ENCODE measurements at regions not wholly inside any gene's neighbourhood (a gene's known extent, or its start where the extent isn't known, plus 50 kb on each side); places are given as distances from the start of the nearest gene placed in this dataset.

GRCh38 chr9:31119890-31120454, 1264.5 kb upstream of the ACO1 start:
- Histone ChIP-seq H3K27me3 (ENCODE audit: control insufficient read depth, extremely low read depth, insufficient read depth, low read length) (no peaks in the 10 kb centered on the region), H3K27ac (ENCODE audit: control insufficient read depth, insufficient read depth, low read length) (no peak overlapping the region), H2AFZ (ENCODE audit: control insufficient read depth, low read length) (no peak overlapping the region), H3K9me3 (ENCODE audit: control insufficient read depth, low read depth, low read length) (no peaks in the 10 kb centered on the region), H3K9ac (ENCODE audit: control insufficient read depth, extremely low read depth, insufficient read depth, low read length) (no peak overlapping the region), H3K36me3 (ENCODE audit: control insufficient read depth in 2 of 2, extremely low read depth in 1 of 2, insufficient read depth in 2 of 2, low read length in 2 of 2) (no peaks in the 10 kb centered on the region), H3K4me3 (ENCODE audit: control insufficient read depth in 2 of 3, extremely low read depth in 1 of 3, insufficient read depth in 2 of 3, low read depth in 1 of 3, low read length in 3 of 3) (no peak overlapping the region), H3K79me2 (ENCODE audit: control insufficient read depth, insufficient read depth, low read length) (no peaks in the 10 kb centered on the region), H3K9me1 (ENCODE audit: control insufficient read depth, extremely low read depth, insufficient read depth, low read length) (no peaks in the 10 kb centered on the region), H3K4me2 (ENCODE audit: control insufficient read depth, extremely low read depth, insufficient read depth, low read depth, low read length) (no peak overlapping the region), H4K20me1 (ENCODE audit: control insufficient read depth, extremely low read depth, insufficient read depth, low read length) (no peaks in the 10 kb centered on the region), H3K4me1 (ENCODE audit: control insufficient read depth, extremely low read depth, insufficient read depth, low read length) (no peaks in the 10 kb centered on the region)
- DNase-seq (ENCODE audit: low read depth, low spot score) (no peak), FAIRE-seq (peak; percentile 75)
- dilution Hi-C loops (cut with MboI; ENCODE audit: extremely low pct_ligation_motif_present, low sequenced_read_pairs), result no loop called here
- no peak for TF ChIP-seq EZH2 (IDR thresholded peaks at IDR 0.05; ENCODE audit: low read length)
- TF ChIP-seq CTCF (optimal IDR thresholded peaks at IDR 0.05 in 1 of 3, IDR thresholded peaks at IDR 0.05 in 1 of 3, conservative IDR thresholded peaks at IDR 0.05 in 1 of 3; ENCODE audit: extremely low read depth in 1 of 3, insufficient read depth in 2 of 3, low read length in 3 of 3), result peak; percentile 54 to 69 (median 62)

- Histone ChIP-seq H3K9ac (ENCODE audit: control insufficient read depth, extremely low read depth, insufficient read depth, low read length) (no peak overlapping the region), H3K79me2 (ENCODE audit: control insufficient read depth, insufficient read depth, low read length) (no peaks in the 10 kb centered on the region), H4K20me1 (ENCODE audit: control insufficient read depth, extremely low read depth, insufficient read depth, low read length) (no peaks in the 10 kb centered on the region), H3K9me1 (ENCODE audit: control insufficient read depth, extremely low read depth, insufficient read depth, low read length) (no peaks in the 10 kb centered on the region), H3K4me2 (ENCODE audit: control insufficient read depth, extremely low read depth, insufficient read depth, low read depth, low read length) (no peak overlapping the region), H2AFZ (ENCODE audit: control insufficient read depth, low read length) (no peak overlapping the region), H3K27ac (ENCODE audit: control insufficient read depth, insufficient read depth, low read length) (no peak overlapping the region), H3K27me3 (ENCODE audit: control insufficient read depth, extremely low read depth, insufficient read depth, low read length) (no peaks in the 10 kb centered on the region), H3K9me3 (ENCODE audit: control insufficient read depth, low read depth, low read length) (no peaks in the 10 kb centered on the region), H3K4me3 (ENCODE audit: control insufficient read depth in 2 of 3, extremely low read depth in 1 of 3, insufficient read depth in 2 of 3, low read depth in 1 of 3, low read length in 3 of 3) (no peak overlapping the region), H3K4me1 (ENCODE audit: control insufficient read depth, extremely low read depth, insufficient read depth, low read length) (no peaks in the 10 kb centered on the region), H3K36me3 (ENCODE audit: control insufficient read depth in 2 of 2, extremely low read depth in 1 of 2, insufficient read depth in 2 of 2, low read length in 2 of 2) (no peaks in the 10 kb centered on the region)
- no peak for TF ChIP-seq CTCF (optimal IDR thresholded peaks at IDR 0.05 in 1 of 3, IDR thresholded peaks at IDR 0.05 in 1 of 3, conservative IDR thresholded peaks at IDR 0.05 in 1 of 3; ENCODE audit: extremely low read depth in 1 of 3, insufficient read depth in 2 of 3, low read length in 3 of 3)
- no peak for TF ChIP-seq EZH2 (IDR thresholded peaks at IDR 0.05; ENCODE audit: low read length)
- DNase-seq (ENCODE audit: low read depth, low spot score) (no peak), FAIRE-seq (no peak)
- dilution Hi-C loops (cut with MboI; ENCODE audit: extremely low pct_ligation_motif_present, low sequenced_read_pairs), result no loop called here
Observed at GRCh38 chr9:31124389-31124788, 1260.1 kb upstream of the ACO1 start.

All from keratinocyte (primary cell).